IMR-90 (cell line): ENCODE measurements at regions not wholly inside any gene's neighbourhood (a gene's known extent, or its start where the extent isn't known, plus 50 kb on each side); places are given as distances from the start of the nearest gene placed in this dataset.

Experiments
- BHLHE40 ChIP-seq: fragments of 150-350 bp; IDR thresholded peaks from 2 replicates; pipeline ENCODE4 v1.6.1; 2016; ENCODE audit warnings: mild to moderate bottlenecking, low read depth, low read length
- FOS ChIP-seq: fragments of 150-350 bp; IDR thresholded peaks from 2 replicates; pipeline ENCODE4 v1.6.1; 2016; ENCODE audit warnings: low read depth, low read length
- MAZ ChIP-seq: IDR thresholded peaks from 2 replicates; pipeline ENCODE4 v1.6.1; 2012; ENCODE audit warnings: low read depth, mild to moderate bottlenecking, low read length, improper control_type of control experiment, moderate library complexity, borderline replicate concordance
- MXI1 ChIP-seq: IDR thresholded peaks from 2 replicates; pipeline ENCODE4 v1.6.1; 2012; ENCODE audit warnings: low read depth, mild to moderate bottlenecking, low read length, moderate library complexity, borderline replicate concordance
- POLR2A ChIP-seq: IDR thresholded peaks from 2 replicates; pipeline ENCODE4 v1.6.1; 2012; ENCODE audit warnings: mild to moderate bottlenecking, low read depth, low read length
- RAD21 ChIP-seq: IDR thresholded peaks from 2 replicates; pipeline ENCODE4 v1.6.1; 2012; ENCODE audit warnings: low read length, improper control_type of control experiment
- RFX5 ChIP-seq: IDR thresholded peaks from 2 replicates; pipeline ENCODE4 v1.8.0; 2012; ENCODE audit warnings: low read depth, mild to moderate bottlenecking, low read length, moderate library complexity
- SMC3 ChIP-seq: fragments of 150-350 bp; IDR thresholded peaks from 2 replicates; pipeline ENCODE4 v1.6.1; 2016; ENCODE audit warnings: low read depth, mild to moderate bottlenecking, antibody characterized with exemption, low read length, moderate library complexity
- TF ChIP-seq, protein P1 (sequence below): conservative IDR thresholded peaks from 2 replicates; pipeline ENCODE4 v1.5.1; 2012; ENCODE audit warnings: mild to moderate bottlenecking, low read depth, low read length, improper control_type of control experiment

DNA sequence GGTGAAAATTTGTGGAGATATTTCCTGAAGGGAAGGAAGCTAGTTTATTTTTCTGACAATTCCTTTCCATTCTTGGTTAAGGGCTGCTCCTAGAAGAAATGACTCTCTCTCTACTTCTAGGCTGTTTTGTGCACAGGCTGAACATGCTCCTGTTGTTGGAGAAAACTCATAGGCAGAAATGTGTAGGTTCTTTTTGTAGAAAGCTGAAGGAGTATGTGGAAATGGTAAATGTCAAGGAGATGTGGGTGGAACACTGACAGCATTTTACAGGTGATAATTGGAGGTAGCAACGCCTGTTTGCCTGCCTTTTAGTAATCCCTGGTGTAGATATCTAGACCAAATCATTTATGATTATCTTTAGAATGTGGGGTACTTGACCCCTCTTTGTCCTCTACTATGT lies 322.2 kb upstream of the TBC1D5 start:
- TF ChIP-seq, protein P1, sequence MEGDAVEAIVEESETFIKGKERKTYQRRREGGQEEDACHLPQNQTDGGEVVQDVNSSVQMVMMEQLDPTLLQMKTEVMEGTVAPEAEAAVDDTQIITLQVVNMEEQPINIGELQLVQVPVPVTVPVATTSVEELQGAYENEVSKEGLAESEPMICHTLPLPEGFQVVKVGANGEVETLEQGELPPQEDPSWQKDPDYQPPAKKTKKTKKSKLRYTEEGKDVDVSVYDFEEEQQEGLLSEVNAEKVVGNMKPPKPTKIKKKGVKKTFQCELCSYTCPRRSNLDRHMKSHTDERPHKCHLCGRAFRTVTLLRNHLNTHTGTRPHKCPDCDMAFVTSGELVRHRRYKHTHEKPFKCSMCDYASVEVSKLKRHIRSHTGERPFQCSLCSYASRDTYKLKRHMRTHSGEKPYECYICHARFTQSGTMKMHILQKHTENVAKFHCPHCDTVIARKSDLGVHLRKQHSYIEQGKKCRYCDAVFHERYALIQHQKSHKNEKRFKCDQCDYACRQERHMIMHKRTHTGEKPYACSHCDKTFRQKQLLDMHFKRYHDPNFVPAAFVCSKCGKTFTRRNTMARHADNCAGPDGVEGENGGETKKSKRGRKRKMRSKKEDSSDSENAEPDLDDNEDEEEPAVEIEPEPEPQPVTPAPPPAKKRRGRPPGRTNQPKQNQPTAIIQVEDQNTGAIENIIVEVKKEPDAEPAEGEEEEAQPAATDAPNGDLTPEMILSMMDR, result no peak
- TF ChIP-seq POLR2A (no peak), RAD21 (no peak), FOS (no peak), BHLHE40 (no peak), MXI1 (no peak), SMC3 (no peak), RFX5 (no peak), MAZ (no peak)
